ENCODE measurements at regions not wholly inside any gene's neighbourhood (a gene's known extent, or its start where the extent isn't known, plus 50 kb on each side); places are given as distances from the start of the nearest gene placed in this dataset.

DNA sequence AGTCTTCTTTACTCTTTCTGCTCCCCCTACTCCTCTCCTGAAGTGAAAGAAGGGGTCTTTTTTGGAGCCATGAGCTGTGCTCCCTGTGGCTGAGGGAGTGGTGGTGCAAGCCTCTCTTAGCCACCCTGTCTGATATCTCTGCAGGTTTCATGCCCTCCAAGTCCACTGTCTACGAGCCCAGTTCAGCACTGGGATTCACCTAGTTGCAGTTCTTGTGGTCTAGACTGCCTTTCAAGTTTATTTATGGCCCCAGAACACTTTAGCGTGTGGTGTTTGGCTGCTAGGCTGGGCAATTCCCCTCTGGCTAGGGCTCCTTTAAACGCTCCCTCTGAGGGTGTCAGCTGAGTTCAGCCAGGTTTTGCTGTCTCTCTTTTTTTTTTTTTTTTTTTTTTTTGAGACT, 908.6 kb downstream of the TRHDE start:
- no peak for FAIRE-seq
- no peaks in the 10 kb centered on the region for H3K4me1 ChIP-seq
- no peak for TF ChIP-seq SMC3 (IDR thresholded peaks at IDR 0.05)
- no peak for TF ChIP-seq MAZ (IDR thresholded peaks at IDR 0.05; ENCODE audit: borderline replicate concordance, low read depth, low read length)
- no peak for TF ChIP-seq CBX8 (IDR thresholded peaks at IDR 0.05)
- TF ChIP-seq CEBPB (IDR thresholded peaks at IDR 0.05) = no peak
- TF ChIP-seq EP300 (IDR thresholded peaks at IDR 0.05) = no peak
- TF ChIP-seq, protein P1, sequence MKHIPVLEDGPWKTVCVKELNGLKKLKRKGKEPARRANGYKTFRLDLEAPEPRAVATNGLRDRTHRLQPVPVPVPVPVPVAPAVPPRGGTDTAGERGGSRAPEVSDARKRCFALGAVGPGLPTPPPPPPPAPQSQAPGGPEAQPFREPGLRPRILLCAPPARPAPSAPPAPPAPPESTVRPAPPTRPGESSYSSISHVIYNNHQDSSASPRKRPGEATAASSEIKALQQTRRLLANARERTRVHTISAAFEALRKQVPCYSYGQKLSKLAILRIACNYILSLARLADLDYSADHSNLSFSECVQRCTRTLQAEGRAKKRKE (CRISPR knock-in tag; IDR thresholded peaks at IDR 0.05; ENCODE audit: low read depth) = no peak
- no peak for TF ChIP-seq FOXS1 (CRISPR knock-in tag; IDR thresholded peaks at IDR 0.05)
- TF ChIP-seq MYC (IDR thresholded peaks at IDR 0.05; ENCODE audit: borderline replicate concordance, low read length) = no peak
- no peak for TF ChIP-seq ESRRA (IDR thresholded peaks at IDR 0.05; ENCODE audit: borderline replicate concordance, low read length)
- TF ChIP-seq RFX5 (IDR thresholded peaks at IDR 0.05) = no peak
- TF ChIP-seq, protein P2, sequence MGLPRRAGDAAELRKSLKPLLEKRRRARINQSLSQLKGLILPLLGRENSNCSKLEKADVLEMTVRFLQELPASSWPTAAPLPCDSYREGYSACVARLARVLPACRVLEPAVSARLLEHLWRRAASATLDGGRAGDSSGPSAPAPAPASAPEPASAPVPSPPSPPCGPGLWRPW (IDR thresholded peaks at IDR 0.05) = no peak
- TF ChIP-seq HOXA7 (CRISPR knock-in tag; IDR thresholded peaks at IDR 0.05) = no peak
- no peak for TF ChIP-seq EHMT2 (IDR thresholded peaks at IDR 0.05; ENCODE audit: low read depth)
- CTCF ChIA-PET = interaction anchor here (1.2 kb wide), 1 partner anchor 16 kb away, joined by 3 read pairs; no protein-coding TSS in a partner anchor
- no peak overlapping the region for H3K4me2 ChIP-seq
- H3K27ac ChIP-seq = no peak overlapping the region
- H3K9me3 ChIP-seq = no peaks in the 10 kb centered on the region
- WGBS (ENCODE audit: missing lambda C conversion rate) = 19% methylated on average over 3 of the region's 3 CpGs
- POLR2A ChIA-PET = no interaction called here
- no peak for DNase-seq (ENCODE audit: low read depth in 1 of 2, low spot score in 1 of 2)
- no peak for ATAC-seq
- H3K4me3 ChIP-seq = no peak overlapping the region

- FAIRE-seq (no peak), ATAC-seq (no peak), DNase-seq (ENCODE audit: low read depth in 1 of 2, low spot score in 1 of 2) (no peak)
- Histone ChIP-seq H3K27ac (no peak overlapping the region), H3K4me3 (no peak overlapping the region), H3K9me3 (no peaks in the 10 kb centered on the region), H3K4me1 (no peaks in the 10 kb centered on the region), H3K4me2 (no peak overlapping the region)
- TF ChIP-seq BHLHE40 (IDR thresholded peaks at IDR 0.05; ENCODE audit: low read depth, low read length) (no peak), CEBPB (IDR thresholded peaks at IDR 0.05) (no peak), POLR2A (IDR thresholded peaks at IDR 0.05; ENCODE audit: low read length) (no peak), TFCP2L1 (CRISPR knock-in tag; IDR thresholded peaks at IDR 0.05) (no peak), GATA3 (IDR thresholded peaks at IDR 0.05; ENCODE audit: borderline replicate concordance) (no peak), EHMT2 (IDR thresholded peaks at IDR 0.05; ENCODE audit: low read depth) (no peak), PHF8 (IDR thresholded peaks at IDR 0.05; ENCODE audit: borderline replicate concordance, low read depth) (no peak)
- TF ChIP-seq, protein P3, sequence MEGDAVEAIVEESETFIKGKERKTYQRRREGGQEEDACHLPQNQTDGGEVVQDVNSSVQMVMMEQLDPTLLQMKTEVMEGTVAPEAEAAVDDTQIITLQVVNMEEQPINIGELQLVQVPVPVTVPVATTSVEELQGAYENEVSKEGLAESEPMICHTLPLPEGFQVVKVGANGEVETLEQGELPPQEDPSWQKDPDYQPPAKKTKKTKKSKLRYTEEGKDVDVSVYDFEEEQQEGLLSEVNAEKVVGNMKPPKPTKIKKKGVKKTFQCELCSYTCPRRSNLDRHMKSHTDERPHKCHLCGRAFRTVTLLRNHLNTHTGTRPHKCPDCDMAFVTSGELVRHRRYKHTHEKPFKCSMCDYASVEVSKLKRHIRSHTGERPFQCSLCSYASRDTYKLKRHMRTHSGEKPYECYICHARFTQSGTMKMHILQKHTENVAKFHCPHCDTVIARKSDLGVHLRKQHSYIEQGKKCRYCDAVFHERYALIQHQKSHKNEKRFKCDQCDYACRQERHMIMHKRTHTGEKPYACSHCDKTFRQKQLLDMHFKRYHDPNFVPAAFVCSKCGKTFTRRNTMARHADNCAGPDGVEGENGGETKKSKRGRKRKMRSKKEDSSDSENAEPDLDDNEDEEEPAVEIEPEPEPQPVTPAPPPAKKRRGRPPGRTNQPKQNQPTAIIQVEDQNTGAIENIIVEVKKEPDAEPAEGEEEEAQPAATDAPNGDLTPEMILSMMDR (IDR thresholded peaks at IDR 0.05) = no peak
- ChIA-PET POLR2A (no interaction called here), CTCF (no interaction called here)
- WGBS (ENCODE audit: missing lambda C conversion rate) = 15% methylated on average over 7 of the region's 7 CpGs
These were observed 909.1 kb downstream of the TRHDE start for GRCh38 chr12:73181244-73181643.

- ChIA-PET CTCF (no interaction called here), POLR2A (no interaction called here)
- 0% methylated on average over 1 of the region's 1 CpG for whole genome bisulfite sequencing (ENCODE audit: missing lambda C conversion rate)
- TF ChIP-seq ZNF302 (CRISPR knock-in tag; IDR thresholded peaks at IDR 0.05) (no peak), RCOR1 (IDR thresholded peaks at IDR 0.05; ENCODE audit: low read depth, low read length) (no peak), KDM1A (IDR thresholded peaks at IDR 0.05; ENCODE audit: low read depth) (no peak), ZFP36 (IDR thresholded peaks at IDR 0.05; ENCODE audit: borderline replicate concordance, partially characterized antibody) (no peak), USF2 (IDR thresholded peaks at IDR 0.05) (no peak), FOXS1 (CRISPR knock-in tag; IDR thresholded peaks at IDR 0.05) (no peak), JUN (IDR thresholded peaks at IDR 0.05) (no peak), HDAC2 (IDR thresholded peaks at IDR 0.05) (no peak), BHLHE40 (IDR thresholded peaks at IDR 0.05; ENCODE audit: low read depth, low read length) (no peak), RAD21 (conservative IDR thresholded peaks at IDR 0.05 in 1 of 2, IDR thresholded peaks at IDR 0.05 in 1 of 2) (no peak), NR3C1 (IDR thresholded peaks at IDR 0.05) (no peak)
- TF ChIP-seq, protein P1 (CRISPR knock-in tag; IDR thresholded peaks at IDR 0.05; ENCODE audit: low read depth) = no peak
- TF ChIP-seq, protein P4, sequence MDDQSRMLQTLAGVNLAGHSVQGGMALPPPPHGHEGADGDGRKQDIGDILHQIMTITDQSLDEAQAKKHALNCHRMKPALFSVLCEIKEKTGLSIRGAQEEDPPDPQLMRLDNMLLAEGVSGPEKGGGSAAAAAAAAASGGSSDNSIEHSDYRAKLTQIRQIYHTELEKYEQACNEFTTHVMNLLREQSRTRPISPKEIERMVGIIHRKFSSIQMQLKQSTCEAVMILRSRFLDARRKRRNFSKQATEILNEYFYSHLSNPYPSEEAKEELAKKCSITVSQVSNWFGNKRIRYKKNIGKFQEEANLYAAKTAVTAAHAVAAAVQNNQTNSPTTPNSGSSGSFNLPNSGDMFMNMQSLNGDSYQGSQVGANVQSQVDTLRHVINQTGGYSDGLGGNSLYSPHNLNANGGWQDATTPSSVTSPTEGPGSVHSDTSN (IDR thresholded peaks at IDR 0.05) = no peak
- TF ChIP-seq, protein P5, sequence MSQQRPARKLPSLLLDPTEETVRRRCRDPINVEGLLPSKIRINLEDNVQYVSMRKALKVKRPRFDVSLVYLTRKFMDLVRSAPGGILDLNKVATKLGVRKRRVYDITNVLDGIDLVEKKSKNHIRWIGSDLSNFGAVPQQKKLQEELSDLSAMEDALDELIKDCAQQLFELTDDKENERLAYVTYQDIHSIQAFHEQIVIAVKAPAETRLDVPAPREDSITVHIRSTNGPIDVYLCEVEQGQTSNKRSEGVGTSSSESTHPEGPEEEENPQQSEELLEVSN (IDR thresholded peaks at IDR 0.05; ENCODE audit: borderline replicate concordance, low read depth) = no peak
- TF ChIP-seq, protein P6, sequence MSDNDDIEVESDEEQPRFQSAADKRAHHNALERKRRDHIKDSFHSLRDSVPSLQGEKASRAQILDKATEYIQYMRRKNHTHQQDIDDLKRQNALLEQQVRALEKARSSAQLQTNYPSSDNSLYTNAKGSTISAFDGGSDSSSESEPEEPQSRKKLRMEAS (IDR thresholded peaks at IDR 0.05) = no peak
These were observed 913.2 kb downstream of the TRHDE start for GRCh38 chr12:73185403-73185802.

More at GRCh38 chr12:73185403-73185802, 913.2 kb downstream of the TRHDE start:
- Histone ChIP-seq H3K4me2 (no peak overlapping the region), H3K27ac (no peak overlapping the region), H3K4me1 (no peaks in the 10 kb centered on the region), H3K4me3 (no peak overlapping the region), H3K9me3 (0 out of 3 replicates have a peak, but pooled peaks cover 3% of the 10 kb centered on the region)
- DNase-seq (ENCODE audit: low read depth in 1 of 2, low spot score in 1 of 2) (no peak), ATAC-seq (no peak), FAIRE-seq (no peak)

Measured in A549 (cell line).